Left lung (tissue), 4 donors: ENCODE measurements at regions not wholly inside any gene's neighbourhood (a gene's known extent, or its start where the extent isn't known, plus 50 kb on each side); places are given as distances from the start of the nearest gene placed in this dataset.
A peak's percentile ranks its signal among the peaks of the same experiment; 100 is the strongest.

Experiments used
- ATAC-seq: fragments of 200-7000 bp; cut with Tn5 transposase; one replicate; pipeline ENCODE4 v1.9.1; 2020; ENCODE audit warnings: moderate library complexity
- DNase-seq, 4 donors: peaks; one replicate each; pipeline ENCODE4 v3.0.0-alpha.2; 2013 to 2020
- H3K27ac ChIP-seq, 2 donors: fragments of 200-600 bp; sonication (generic) in 1 of 2; one replicate each; pipeline versions ENCODE4 v1.5.0 to v1.8.0; 2020 to 2021
- H3K27me3 ChIP-seq, 2 donors: fragments of 200-600 bp; sonication (generic) in 1 of 2; one replicate each; pipeline versions ENCODE4 v1.5.0 to v1.8.0; 2020 to 2021
- H3K36me3 ChIP-seq, 2 donors: fragments of 200-600 bp; sonication (generic) in 1 of 2; one replicate each; pipeline versions ENCODE4 v1.5.0 to v1.8.0; 2020 to 2021
- H3K4me1 ChIP-seq, 2 donors: fragments of 200-600 bp; one replicate each; pipeline ENCODE4 v1.8.0; 2021
- H3K4me3 ChIP-seq, 2 donors: fragments of 200-600 bp; sonication (generic) in 1 of 2; one replicate each; pipeline versions ENCODE4 v1.5.0 to v1.8.0; 2020 to 2021; ENCODE audit warnings: mild to moderate bottlenecking in 1 of 2
- H3K9me3 ChIP-seq, 2 donors: fragments of 200-600 bp; sonication (generic) in 1 of 2; one replicate each; pipeline versions ENCODE4 v1.5.0 to v1.8.0; 2020 to 2021
- CTCF ChIP-seq, 2 donors: fragments of 200-600 bp; sonication (generic) in 1 of 2; IDR thresholded peaks; one replicate each; pipeline versions ENCODE4 v1.5.0 to v1.8.0; 2021; ENCODE audit warnings: antibody characterized with exemption in 2 of 2
- intact Hi-C, 2 donors: fragments of 100-400 bp; cut with DNase I; formaldehyde crosslinking; loops; one replicate each; pipeline versions ENCODE4 v1.11.2 to v1.14.2; 2022
- donor health status: DM: no; HTN: yes; CAD: no.
- donor health status: DM: no; HTN: no; CAD: no.

- no peak for TF ChIP-seq CTCF (IDR thresholded peaks at IDR 0.05)
- H3K27ac ChIP-seq: no peak overlapping the region
- intact Hi-C loops: no loop called here
Measured at GRCh38 chr16:76910931-76911330, 280.1 kb upstream of the MON1B start.

GRCh38 chr16:76913046-76913445 lies 277.9 kb upstream of the MON1B start:
- no peak for TF ChIP-seq CTCF (IDR thresholded peaks at IDR 0.05)
- Histone ChIP-seq H3K4me1 (no peaks in the 10 kb centered on the region), H3K27ac (no peak overlapping the region), H3K4me3 (no peak overlapping the region), H3K36me3 (no peaks in the 10 kb centered on the region), H3K9me3 (no peaks in the 10 kb centered on the region), H3K27me3 (no peaks in the 10 kb centered on the region)
- ATAC-seq: no peak
- intact Hi-C loops: no loop called here
- no peak for DNase-seq

More at GRCh38 chr16:76910931-76911330, 280.1 kb upstream of the MON1B start:
- DNase-seq (no peak), ATAC-seq (peak; percentile 35)
- no peaks in the 10 kb centered on the region for H3K36me3 ChIP-seq
- no peaks in the 10 kb centered on the region for H3K4me1 ChIP-seq
- no peaks in the 10 kb centered on the region for H3K9me3 ChIP-seq
- H3K4me3 ChIP-seq: no peak overlapping the region
- no peaks in the 10 kb centered on the region for H3K27me3 ChIP-seq

DNA sequence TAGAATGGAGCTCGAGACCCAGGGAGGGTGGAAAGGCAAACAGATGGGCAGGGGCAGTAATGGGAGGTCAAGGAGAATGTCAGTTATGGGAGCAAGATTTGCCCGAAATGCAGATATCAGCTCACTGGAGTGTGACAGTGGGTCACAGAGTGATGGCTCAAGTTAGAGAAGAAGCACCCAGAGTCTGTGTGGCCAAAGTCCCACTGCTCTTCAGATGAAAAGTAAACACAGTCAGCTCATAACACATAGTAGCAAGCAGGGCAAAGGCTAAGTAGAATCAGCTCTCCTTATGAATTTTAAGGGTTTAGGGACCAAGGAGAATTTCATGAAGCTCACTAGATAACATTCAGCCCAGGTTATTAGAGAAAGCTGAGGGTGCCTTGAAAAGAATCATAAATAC lies 264.9 kb upstream of the MON1B start:
- Histone ChIP-seq H3K27me3 (no peaks in the 10 kb centered on the region), H3K4me1 (no peaks in the 10 kb centered on the region), H3K4me3 (no peak overlapping the region), H3K27ac (no peak overlapping the region), H3K9me3 (peaks cover 0 to 2% of the 10 kb centered on the region in 2 donors), H3K36me3 (no peaks in the 10 kb centered on the region)
- ATAC-seq (no peak), DNase-seq (no peak)
- intact Hi-C loops: no loop called here
- TF ChIP-seq CTCF (IDR thresholded peaks at IDR 0.05): no peak

DNA sequence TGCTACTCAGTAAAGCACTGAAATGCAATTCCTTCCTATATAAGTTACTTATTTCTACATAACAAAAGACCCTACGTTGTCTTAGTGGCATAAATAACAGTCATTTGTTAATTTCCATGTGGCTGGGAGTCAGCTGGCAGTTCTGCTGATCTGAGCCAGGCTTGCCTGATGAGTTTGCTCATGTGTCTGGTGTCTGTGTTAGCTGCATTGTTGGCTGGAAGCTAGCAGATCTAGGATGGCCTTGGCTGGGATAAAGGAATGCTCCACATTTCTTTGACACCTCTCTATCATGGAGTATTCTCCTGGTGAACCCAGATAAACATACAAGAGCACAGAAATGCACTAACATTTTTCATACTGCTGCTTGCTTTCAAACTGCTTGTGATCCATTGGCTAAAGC lies 264.4 kb upstream of the MON1B start:
- H3K36me3 ChIP-seq: no peaks in the 10 kb centered on the region
- peaks cover 0 to 2% of the 10 kb centered on the region in 2 donors for H3K9me3 ChIP-seq
- DNase-seq (no peak), ATAC-seq (no peak)
- TF ChIP-seq CTCF (IDR thresholded peaks at IDR 0.05): no peak
- no peak overlapping the region for H3K27ac ChIP-seq
- H3K4me3 ChIP-seq: no peak overlapping the region
- no peaks in the 10 kb centered on the region for H3K27me3 ChIP-seq
- intact Hi-C loops: no loop called here
- no peaks in the 10 kb centered on the region for H3K4me1 ChIP-seq

DNA sequence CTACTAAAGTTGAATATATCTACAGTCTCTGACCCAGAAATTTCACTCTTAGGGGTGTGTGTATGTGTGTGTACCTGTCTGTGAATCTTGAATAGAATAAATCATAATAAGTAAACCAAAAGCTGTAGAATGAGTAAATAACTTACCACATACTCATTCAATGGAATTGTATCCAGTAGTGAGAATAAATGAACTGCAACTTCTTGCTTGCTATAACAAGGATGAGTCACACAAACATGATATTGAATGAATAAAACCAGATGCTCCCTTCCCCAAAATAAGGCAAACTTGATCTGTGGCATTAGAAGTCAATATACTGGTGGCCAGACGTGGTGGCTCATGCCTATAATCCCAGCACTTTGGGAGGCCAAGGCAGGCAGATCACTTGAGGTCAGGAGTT lies 259.8 kb upstream of the MON1B start:
- H3K36me3 ChIP-seq: no peaks in the 10 kb centered on the region
- intact Hi-C loops: no loop called here
- H3K4me3 ChIP-seq: no peak overlapping the region
- no peak overlapping the region for H3K27ac ChIP-seq
- TF ChIP-seq CTCF (IDR thresholded peaks at IDR 0.05): no peak
- H3K27me3 ChIP-seq: no peaks in the 10 kb centered on the region
- H3K9me3 ChIP-seq: no peaks in the 10 kb centered on the region
- no peaks in the 10 kb centered on the region for H3K4me1 ChIP-seq
- ATAC-seq: no peak
- DNase-seq: no peak
